HG03354 (cell line): ENCODE measurements at regions not wholly inside any gene's neighbourhood (a gene's known extent, or its start where the extent isn't known, plus 50 kb on each side); places are given as distances from the start of the nearest gene placed in this dataset.
"Not testable (repeated sequence)": the region's sequence is repeated elsewhere in the genome, so short reads cannot be mapped to it uniquely, and the experiment has no call there.

ENCODE experiments used
- ATAC-seq: cut with Tn5 transposase; IDR thresholded peaks from one replicate; pipeline ENCODE4 v1.9.1; 2021; ENCODE audit warnings: mild to moderate bottlenecking; ENCODE audit not compliant: unreplicated experiment, poor library complexity, severe bottlenecking

DNA sequence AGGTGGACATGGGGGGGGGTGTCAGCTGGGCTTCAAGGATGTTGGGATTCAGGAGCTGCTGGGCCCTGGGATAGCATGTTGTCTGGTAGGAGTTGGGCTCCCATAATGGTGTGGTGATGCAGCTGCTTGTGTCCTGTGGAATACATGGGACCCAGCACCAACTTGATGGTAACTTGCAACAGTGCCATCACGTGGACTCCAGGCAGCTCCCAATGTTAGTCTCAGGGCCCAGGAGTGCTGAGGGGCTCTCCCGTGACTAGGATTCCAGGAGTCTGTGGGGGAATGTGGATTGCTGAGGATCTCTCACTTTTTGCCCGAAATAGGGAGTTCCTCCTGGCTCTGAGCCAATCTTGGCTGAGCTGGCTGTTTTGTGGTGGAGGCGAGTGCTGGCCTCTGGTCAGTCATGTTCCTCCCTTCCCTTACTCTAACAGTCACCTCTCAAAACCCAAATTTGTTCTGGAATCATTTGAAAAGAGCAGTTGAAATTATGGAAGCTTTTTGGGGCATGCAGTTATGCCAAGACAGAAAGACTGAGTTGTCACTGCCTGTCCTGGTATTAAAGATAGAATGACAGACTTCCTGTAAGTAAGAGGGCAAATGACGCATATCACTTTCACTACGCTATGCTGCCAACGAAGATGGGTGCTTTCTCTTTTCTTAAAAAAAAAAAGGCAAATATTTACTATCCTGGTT lies 607.1 kb downstream of the ADCYAP1 start:
- ATAC-seq = no peak

DNA sequence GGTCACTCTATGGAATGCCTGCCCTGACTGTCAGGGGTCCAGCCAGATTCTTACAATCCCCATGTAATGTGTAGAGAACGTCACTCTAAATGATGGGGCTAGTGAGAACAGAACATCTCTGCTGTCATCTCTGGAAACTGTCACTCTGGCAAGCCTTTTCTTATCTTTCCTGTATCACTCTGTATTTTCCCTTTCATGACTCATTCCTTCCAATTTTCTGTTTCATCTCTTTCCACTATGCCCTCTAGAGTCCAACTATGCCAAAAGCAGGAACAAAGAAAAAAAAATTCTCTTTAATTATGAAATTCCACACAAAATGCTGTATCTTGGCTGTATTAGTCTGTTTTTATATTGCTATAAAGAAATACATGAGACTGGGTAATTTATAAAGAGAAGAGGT lies 608.8 kb downstream of the ADCYAP1 start:
- ATAC-seq = no peak

DNA sequence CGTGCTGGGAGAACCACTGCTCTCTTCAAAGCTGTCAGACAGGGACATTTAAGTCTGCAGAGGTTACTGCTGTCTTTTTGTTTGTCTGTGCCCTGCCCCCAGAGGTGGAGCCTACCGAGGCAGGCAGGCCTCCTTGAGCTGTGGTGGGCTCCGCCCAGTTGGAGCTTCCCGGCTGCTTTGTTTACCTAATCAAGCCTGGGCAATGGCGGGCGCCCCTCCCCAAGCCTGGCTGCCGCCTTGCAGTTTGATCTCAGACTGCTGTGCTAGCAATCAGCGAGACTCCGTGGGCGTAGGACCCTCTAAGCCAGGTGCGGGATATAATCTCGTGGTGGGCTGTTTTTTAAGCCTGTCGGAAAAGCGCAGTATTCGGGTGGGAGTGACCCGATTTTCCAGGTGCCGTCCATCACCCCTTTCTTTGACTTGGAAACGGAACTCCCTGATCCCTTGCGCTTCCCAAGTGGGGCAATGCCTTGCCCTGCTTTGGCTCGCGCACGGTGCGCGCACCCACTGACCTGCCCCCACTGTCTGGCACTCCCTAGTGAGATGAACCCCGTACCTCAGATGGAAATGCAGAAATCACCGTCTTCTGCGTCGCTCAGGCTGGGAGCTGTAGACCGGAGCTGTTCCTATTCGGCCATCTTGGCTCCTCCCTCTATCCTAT lies 617.0 kb downstream of the ADCYAP1 start:
- ATAC-seq = not testable (repeated sequence)

DNA sequence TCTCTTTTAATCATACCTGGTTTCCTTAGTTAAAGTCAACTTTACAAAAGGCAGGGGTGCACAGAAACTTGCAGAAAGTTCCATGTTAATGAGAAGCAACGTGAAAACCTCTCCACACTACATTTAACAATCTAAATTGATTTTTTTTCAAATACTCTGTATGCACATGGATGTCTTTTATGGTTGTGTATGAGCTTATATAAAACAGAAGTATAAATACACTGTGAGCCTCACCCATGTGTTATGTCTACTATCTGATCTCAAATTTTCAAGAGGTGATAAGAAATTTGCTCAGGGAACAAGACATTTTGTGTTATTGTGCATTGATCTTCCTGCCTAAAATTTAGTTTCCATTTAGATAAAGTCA lies 617.6 kb downstream of the ADCYAP1 start:
- no peak for ATAC-seq

DNA sequence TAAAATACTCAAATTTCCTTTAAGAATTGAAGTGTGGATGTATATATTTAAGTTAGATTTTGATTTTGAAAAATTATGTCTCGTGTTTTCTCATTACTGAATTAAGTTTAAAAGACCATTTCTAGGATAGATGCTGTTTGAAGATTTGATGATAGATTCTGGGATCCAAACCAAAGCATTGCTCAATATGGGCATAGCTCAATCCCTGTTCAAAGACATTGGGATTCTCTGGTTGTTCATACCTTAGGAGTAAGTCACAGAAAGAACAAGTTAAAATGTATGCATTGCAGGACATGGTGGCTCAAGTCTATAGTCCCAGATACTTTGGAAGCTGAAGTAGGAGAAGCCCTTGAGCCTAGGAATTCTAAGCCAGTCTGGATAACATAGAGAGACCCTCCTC lies 622.3 kb downstream of the ADCYAP1 start:
- ATAC-seq = no peak

DNA sequence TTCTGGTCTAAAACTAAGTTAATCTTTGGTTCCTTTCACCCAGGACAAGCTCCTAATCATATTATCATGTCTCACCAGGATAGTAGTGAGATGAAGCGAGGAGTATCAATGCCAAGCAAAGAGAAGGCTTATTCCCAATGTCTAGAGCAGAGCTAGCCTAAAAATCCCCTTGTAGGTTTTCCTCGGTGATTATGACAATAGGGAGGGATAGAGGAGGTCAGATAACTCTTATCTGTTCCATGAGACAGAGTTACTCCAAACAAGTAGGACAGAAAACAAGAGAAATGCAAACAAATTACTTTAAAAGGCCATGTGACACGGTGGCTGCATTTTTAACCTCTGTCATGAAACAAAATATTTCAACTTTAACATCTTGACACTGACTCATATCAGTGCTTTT lies 623.1 kb downstream of the ADCYAP1 start:
- no peak for ATAC-seq

DNA sequence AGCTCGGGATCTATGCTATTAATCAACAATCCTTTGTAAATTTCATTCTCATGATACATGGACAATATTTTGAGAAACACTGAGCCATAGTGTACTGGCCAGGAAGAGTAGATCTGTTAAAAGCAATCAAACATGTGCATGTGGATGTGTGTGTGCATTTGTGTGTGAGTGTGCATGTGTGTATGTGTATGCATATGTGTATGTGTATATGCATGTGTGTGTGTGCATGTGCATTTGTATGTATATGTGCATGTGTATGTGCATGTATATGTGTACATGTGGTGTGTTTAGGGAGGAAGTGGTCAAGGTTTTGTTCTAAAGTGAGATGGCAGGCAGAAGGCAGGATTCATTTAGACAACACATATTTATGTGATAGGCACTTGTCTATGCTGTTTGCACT lies 623.8 kb downstream of the ADCYAP1 start:
- ATAC-seq = no peak

DNA sequence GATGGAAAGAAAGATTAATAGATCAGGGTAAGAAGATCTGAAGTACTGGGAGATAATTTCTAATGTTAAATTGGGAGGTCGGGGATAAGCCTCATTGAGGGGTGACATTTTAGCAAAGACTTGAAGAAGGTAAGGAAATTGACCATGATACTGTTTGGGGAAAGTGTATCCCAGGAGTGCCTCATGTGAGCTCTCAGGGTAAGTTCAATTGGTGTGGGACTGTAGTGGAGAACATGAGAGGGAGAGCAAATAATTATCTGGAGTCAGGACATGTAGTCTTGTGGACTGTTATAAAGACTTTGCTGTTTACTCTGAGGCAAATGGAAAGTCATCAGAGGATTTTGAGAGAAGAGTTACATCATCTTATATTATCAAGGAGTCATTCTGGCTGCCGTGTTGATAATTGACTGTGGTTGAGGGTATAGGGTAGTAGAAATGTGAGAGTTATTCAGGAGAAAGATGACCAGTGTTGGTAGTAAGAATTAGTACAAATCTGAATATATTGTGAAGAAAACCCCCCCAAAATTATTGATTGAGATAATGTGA lies 624.4 kb downstream of the ADCYAP1 start:
- no peak for ATAC-seq

DNA sequence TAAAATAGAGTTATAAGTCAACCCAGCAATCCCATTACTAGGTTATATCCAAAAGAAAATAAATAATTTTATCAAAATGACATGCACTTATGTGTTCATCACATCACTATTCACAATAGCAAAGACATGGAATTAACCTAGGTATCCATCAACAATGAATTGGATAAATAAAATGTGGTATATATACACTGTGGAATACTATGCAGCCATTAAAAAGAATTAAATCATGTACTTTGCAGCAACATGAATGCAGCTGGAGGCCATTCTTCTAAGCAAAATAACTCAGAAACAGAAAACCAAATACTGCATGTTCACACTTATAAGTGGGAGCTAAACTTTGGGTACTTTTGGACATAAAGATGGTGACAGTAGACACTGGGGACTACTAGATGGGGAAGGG lies 626.0 kb downstream of the ADCYAP1 start:
- ATAC-seq = no peak

DNA sequence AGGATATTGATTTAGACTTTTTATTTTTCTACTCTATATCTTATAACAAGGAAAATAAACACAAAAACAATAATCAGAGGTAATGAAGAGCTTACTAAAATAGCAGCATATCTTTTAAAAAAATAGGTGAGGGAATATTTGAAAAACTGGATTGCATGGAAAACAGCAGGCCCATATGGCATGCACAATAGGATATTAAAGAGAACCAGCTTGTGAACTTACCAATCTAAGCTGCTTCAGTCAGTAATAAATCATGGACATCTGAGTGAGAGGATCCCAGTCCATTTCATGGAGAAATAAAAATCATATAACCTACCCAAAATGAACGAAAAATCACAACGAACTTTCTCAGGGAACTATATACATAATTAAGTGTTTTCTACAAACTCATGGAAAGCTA lies 634.6 kb downstream of the ADCYAP1 start:
- no peak for ATAC-seq

DNA sequence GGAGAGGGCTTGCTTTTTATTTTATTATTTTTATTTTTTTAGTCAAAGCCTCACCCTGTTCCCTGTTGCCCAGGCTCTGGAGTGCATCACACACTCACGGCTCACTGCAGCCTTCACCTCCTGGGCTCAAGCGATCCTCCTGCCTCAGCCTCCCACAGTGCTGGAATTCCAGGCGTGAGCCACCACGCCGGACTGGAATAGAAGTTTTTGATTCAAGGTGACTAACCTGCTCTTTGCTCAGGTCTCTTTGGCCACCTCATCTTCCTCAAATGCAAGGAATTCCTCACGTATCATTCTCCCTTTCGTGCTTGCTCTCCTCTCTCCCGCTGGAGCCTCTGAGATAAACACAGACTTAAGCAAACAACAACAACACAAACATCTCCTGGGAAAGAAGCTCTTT lies 636.8 kb downstream of the ADCYAP1 start:
- ATAC-seq = no peak

DNA sequence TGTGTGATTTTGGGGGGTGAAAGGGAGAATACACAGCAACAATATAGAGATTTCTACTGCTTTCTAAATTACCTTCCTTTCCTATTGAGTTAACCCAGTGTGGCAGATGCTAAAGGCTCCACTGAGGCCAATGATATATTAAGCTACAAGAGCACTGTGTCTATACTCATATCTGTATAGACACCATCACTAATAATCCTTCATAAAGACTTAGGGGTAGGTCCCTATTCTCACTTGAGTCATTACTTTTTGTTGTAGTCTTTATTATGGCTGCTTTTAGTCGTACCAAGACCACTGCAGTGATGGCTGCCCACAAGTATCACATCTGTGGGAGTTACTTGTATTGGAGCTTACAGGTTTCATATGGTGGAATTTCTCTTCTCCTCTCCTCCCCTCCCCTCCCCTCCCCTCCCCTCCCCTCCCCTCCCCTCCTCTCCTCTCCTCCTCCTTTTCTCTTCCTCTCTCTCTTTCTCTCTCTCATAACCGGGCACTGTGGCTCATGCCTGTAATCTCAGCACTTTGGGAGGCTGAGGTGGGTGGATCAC lies 637.6 kb downstream of the ADCYAP1 start:
- no peak for ATAC-seq

DNA sequence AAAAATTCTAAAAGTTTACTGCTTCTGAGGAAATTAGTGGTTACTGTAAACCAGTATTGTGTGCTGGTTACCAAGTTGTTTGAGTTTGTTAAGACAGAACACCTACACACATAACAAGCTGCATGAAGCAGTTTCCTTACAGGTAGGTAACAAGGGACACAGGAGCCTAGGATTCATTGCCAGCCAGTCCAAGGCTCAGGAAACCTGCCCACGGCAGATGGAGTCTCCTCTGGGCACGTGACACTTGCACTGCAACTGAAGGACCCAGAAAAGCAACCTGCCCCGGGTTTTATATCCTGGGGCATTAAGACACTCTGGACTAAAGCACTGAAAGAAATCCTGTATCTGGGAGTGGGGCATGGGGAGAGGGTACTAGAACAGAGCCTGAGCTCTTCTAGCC lies 639.3 kb downstream of the ADCYAP1 start:
- ATAC-seq = no peak

DNA sequence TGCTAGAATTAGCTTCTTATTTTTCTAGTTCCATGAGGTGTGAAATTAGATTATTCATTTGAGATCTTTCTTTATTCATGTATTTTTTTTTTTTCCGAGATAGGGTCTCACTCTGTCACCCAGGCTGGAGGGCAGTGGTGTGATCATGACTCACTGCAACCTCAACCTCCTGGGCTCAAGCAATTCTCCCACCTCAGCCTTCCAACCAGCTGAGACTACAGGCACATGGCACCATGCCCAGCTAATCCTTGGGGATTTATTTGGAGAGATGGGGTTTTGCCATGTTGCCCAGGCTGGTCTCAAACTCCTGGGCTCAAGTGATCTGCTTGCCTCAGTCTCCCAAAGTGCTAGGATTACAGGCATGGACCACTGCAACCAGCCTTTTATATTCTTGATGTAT lies 653.0 kb downstream of the ADCYAP1 start:
- ATAC-seq = not testable (repeated sequence)

DNA sequence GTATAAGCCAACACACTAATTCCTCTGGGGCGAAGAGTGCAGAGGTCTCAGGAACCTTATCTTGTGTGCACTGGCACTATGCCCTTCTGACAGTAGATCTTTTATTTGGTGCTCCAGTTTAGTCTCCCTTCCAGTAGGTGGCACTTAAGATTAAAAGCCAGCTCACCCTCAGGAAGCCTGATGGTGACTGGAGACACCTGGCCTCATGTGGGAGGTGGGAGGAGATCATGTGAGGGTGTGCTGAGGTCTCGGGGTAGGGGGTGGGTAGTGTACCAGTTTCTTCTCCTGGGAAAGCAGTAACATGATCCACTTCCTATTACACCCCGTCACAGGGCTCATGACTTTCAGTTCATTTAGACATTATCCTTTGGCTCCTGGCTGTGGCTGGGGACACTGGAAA lies 654.9 kb downstream of the ADCYAP1 start:
- no peak for ATAC-seq

DNA sequence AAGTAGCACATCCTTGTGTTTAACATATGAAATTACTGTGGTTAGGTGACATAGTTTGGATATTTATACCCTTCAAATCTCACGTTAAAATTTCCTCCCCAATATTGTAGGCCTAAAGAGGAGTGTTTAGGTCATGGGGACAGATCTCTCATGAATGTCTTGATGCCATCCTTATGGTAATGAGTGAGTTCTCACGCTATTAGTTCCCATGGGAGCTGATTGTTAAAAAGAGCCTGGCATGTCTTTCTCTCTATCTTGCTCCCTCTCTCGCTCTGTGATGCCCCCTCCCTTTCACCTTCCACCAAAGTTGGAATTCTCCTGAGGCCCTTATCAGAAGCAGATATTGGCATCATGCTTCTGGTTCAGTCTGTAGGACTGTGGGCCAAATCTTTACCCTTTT lies 660.1 kb downstream of the ADCYAP1 start:
- ATAC-seq = no peak

DNA sequence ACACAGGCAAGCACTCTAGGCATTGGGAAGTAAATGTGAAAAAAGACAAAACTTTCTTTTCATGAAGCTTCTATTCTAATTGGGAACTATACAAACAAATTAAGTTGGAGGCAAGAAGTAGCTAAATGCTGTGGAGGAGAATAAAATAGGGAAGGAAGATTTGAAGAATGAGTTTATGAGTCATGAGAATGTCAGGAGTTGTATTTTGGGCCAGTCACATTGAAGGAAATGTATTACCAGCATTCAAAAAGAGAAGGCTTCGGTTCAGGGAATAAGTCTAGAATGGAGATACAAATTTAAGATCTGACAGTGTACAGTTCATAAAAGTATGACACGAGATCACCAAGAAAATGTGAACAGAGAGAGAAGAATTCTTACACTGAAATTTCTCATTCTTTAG lies 666.5 kb downstream of the ADCYAP1 start:
- ATAC-seq = no peak

DNA sequence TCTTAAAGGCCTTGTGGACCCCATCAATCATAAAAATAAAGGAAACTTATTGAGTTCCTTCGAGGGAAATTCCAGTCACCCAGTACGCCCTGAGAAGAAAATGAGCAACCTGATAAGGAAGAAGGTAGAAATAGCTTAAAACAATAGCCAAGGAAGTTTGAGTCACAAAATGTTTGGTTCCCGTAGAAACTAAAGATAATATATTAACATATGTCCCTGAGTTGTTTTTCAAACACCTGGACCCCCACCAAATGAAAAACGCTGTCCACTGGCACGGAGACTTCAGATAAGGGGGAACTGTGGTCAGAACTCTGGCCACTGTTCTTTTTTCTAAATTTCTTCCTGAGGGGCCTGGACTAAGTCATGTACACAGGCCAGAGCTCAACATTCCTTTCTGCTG lies 669.1 kb downstream of the ADCYAP1 start:
- no peak for ATAC-seq

DNA sequence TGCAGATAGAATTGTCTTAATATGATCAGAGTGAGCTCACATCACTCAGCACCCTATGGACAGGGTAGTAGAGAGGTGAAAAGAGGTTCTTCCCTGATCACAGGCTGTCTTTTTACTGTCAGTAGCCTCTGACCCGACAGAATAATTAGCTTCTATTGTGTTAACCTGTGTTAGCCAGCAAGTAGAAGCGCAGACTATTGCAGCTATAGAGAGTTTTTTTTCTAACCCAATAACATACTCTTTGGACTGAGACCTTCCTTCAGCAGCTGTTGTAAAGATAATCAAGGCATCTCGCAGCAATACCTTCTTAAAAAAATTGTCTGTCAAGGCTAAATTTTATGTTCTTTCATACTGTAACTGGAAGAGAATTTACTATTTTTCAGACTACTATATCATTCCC lies 670.4 kb downstream of the ADCYAP1 start:
- ATAC-seq = no peak

DNA sequence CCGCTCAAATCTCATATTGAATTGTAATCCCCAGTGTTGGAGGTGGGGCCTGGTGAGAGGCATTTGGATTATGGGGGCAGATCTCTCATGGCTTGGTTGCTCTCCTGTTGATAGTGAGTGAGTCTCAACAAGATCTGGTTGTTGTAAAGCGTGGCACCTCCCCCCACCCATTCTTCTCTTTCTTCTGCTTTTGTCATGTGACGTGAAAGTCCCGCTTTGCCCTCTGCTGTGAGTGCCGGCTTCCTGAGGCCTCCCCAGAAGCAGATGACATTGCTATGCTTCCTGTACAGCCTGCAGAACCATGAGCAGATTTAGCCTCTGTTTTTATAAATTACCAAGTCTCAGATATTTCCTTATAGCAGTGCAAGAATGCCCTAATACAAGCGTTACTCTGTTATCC lies 673.8 kb downstream of the ADCYAP1 start:
- ATAC-seq = no peak

DNA sequence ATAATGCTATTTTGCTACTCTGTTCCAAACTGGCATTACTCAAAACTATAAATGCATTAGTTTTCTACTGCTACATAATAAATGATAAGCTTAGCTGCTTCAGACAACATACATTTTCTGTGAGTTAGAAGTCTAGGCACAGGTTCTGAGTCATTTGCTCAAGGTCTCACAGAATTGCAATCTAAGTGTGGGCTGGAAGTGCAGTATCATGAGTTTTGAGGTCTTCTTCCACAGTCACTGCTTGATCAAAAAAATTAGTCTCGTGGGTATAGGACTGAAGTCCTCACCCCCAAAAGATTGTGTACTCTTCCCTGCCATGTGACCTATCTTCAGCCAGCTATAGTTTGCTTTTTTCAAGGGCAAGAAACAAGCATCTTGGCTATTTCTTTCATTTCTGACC lies 676.9 kb downstream of the ADCYAP1 start:
- ATAC-seq = no peak
